ENCODE measurements at regions not wholly inside any gene's neighbourhood (a gene's known extent, or its start where the extent isn't known, plus 50 kb on each side); places are given as distances from the start of the nearest gene placed in this dataset.
"Not testable (repeated sequence)": the region's sequence is repeated elsewhere in the genome, so short reads cannot be mapped to it uniquely, and the experiment has no call there.

DNA sequence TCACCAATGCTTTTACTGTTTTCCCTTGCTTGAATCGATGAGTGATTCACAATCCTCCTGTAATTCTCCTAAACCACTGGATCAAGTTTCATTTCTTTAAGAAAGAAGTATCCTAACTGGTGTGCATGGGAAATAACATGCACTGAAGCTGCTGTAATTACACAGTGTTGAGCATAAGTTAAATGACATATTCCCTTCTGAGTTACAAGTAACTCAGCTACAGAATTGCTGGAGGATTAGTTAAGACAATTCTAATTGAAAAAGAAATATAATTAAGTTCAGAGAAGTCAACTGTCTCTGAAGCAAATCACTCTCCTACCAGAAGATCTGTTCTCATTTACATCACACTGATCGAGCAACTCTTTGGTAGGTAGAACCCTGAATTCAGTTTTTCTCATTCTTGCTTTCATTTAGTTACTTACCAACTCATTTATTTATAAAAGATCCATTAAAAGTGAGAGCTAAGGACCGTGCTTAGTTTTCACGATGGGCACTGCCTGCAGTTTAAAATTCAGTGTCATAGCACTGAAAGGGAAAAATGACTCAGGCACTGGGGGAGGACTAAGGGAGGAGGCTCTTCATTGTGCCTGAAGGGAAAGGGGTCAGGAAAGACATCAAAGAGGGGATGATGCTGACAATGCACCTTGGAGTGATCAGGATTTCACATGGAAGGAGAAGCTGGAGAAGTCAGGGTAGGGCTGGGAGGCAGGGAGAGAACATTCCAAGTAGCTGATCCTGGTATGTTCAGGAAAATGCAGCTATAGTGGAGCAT is 327.2 kb downstream of the EMP1 start:
- CTCF ChIA-PET, result interaction anchor here (1.1 to 1.4 kb wide), 3 partner anchors 8 to 16 kb away, joined by 3 to 7 read pairs (median 3); no protein-coding TSS in a partner anchor
- POLR2A ChIA-PET, result no interaction called here

GRCh38 chr12:13518034-13518433 is 321.5 kb downstream of the EMP1 start:
- POLR2A ChIA-PET; CTCF ChIA-PET; DNase-seq (ENCODE audit: extremely low spot score): not testable (repeated sequence)

More for the DNA sequence above, 327.2 kb downstream of the EMP1 start:
- DNase-seq (ENCODE audit: extremely low spot score), result no peak
- no peak for TF ChIP-seq CTCF (IDR thresholded peaks at IDR 0.05; ENCODE audit: control extremely low read depth, extremely low read depth, low read depth, missing control alignments)

DNA sequence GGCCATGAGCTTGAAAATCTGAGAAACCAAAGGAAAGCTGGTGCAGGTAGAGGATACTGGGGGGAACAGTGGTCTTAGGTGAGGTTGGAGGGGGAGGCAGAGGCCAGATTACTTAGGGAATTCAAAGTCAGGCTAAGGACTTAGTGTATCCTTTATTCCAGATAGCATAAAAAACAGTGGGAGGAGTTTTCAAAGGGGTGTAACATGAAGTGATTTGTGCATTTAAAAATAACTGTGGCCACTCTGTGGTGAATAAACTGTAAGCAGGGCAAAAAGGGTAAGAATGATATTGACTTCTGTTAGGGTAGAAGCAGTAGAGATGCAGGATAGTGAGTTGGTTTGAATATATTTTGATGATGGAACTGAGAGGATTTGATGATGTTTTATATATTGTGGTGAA is 313.2 kb downstream of the EMP1 start:
- CTCF ChIA-PET, result interaction anchor here (0.7 kb wide), 1 partner anchor 148 kb away, joined by 3 read pairs; no protein-coding TSS in a partner anchor
- TF ChIP-seq CTCF (IDR thresholded peaks at IDR 0.05; ENCODE audit: control extremely low read depth, extremely low read depth, low read depth, missing control alignments), result no peak
- POLR2A ChIA-PET, result no interaction called here
- DNase-seq (ENCODE audit: extremely low spot score), result no peak

GRCh38 chr12:13505636-13506035 is 309.1 kb downstream of the EMP1 start:
- CTCF ChIA-PET, result no interaction called here

DNA sequence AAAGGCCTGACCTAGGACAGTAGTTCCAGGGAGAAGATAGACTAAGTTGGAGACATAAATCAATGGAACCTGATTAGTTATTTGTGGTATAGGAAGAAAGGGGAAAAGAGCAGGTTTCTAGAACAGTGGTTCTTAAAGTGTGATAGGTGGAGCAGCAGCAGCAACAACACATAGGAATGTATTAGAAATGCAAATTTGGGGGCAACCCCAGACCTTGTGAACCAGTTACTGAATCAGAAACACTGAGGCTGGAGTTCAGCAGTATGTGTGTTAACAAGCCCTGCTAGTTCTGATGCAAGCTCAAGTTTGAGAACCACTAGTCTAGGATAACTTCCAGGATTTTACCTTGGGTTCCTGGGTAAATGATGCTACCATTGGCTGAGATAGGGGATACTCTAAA is 308.7 kb downstream of the EMP1 start:
- ChIA-PET POLR2A (no interaction called here), CTCF (interaction anchor here (0.8 kb wide), 1 partner anchor 11 kb away, joined by 3 read pairs; no protein-coding TSS in a partner anchor)
- no peak for DNase-seq (ENCODE audit: extremely low spot score)
- TF ChIP-seq CTCF (IDR thresholded peaks at IDR 0.05; ENCODE audit: control extremely low read depth, extremely low read depth, low read depth, missing control alignments), result no peak

More at GRCh38 chr12:13505636-13506035, 309.1 kb downstream of the EMP1 start:
- no peak for DNase-seq (ENCODE audit: extremely low spot score)
- POLR2A ChIA-PET, result no interaction called here
- no peak for TF ChIP-seq CTCF (IDR thresholded peaks at IDR 0.05; ENCODE audit: control extremely low read depth, extremely low read depth, low read depth, missing control alignments)

DNA sequence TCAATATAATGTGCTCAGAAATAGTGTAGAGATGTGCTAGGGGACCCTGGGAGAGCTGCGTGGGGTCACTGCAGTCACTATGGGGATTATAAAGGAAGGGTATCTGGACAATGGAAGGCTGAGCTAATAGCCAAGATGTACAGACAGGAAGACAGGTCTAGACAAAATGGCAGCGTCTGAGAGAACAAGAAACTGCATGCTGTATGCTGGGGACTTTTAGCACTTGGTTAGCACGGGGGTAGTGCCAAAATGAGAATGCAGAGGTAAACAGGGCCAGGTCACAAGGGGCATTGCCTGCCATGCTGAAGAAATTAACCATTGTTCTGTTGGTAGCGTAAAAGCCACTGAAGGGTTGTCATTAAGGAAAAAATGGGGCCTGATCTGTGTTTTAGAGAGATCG is 308.2 kb downstream of the EMP1 start:
- CTCF ChIA-PET, result interaction anchor here (0.8 kb wide), 1 partner anchor 10 kb away, joined by 3 read pairs; no protein-coding TSS in a partner anchor
- DNase-seq (ENCODE audit: extremely low spot score), result no peak
- no peak for TF ChIP-seq CTCF (IDR thresholded peaks at IDR 0.05; ENCODE audit: control extremely low read depth, extremely low read depth, low read depth, missing control alignments)
- POLR2A ChIA-PET, result no interaction called here

- TF ChIP-seq CTCF (IDR thresholded peaks at IDR 0.05; ENCODE audit: control extremely low read depth, extremely low read depth, low read depth, missing control alignments), result no peak
- DNase-seq (ENCODE audit: extremely low spot score), result no peak
- ChIA-PET CTCF (no interaction called here), POLR2A (no interaction called here)
These were observed 307.5 kb downstream of the EMP1 start for GRCh38 chr12:13504074-13504473.

Data from GM10248 (cell line).